Retinal pigment epithelial cell (primary cell): ENCODE measurements at regions not wholly inside any gene's neighbourhood (a gene's known extent, or its start where the extent isn't known, plus 50 kb on each side); places are given as distances from the start of the nearest gene placed in this dataset.

Source experiments
- DNase-seq: peaks from one replicate; pipeline ENCODE4 v3.0.0-alpha.2; 2010; ENCODE audit warnings: low read depth
- H3K4me3 ChIP-seq: 2 replicates; pipeline ENCODE4 v1.5.1; 2011; ENCODE audit warnings: mild to moderate bottlenecking, low read length, control low read depth, moderate library complexity
- TF ChIP-seq, protein P1 (sequence below): conservative IDR thresholded peaks from 2 replicates; pipeline ENCODE4 v1.5.1; 2011; ENCODE audit warnings: low read depth, low read length, control low read depth, inconsistent platforms

DNA sequence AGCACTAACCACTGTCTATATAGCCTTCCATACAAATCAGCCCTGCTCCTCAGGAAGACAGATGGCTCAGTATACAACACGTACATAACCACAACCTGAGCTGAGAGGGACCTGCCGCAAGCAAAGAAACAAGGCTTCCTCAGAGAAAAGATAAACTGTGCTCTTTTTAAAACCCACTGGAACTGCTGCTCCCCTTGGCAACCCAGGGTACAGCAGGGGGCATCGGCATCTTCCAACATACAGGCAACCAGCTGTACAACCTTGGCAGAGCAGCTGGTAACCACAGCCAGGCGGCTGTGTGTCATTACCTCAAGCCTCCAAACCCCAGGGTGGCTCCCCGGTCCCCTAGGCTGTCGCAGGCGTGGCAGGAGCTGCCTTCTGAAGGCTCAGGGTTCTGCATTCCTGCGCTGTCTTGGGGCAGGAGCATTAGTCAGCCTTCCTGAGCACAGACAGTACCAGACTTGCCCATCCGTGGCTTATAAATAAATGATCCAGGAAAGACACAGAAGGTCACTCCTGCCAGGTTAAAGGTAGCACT lies 249.5 kb downstream of the ADGRG6 start:
- TF ChIP-seq, protein P1, sequence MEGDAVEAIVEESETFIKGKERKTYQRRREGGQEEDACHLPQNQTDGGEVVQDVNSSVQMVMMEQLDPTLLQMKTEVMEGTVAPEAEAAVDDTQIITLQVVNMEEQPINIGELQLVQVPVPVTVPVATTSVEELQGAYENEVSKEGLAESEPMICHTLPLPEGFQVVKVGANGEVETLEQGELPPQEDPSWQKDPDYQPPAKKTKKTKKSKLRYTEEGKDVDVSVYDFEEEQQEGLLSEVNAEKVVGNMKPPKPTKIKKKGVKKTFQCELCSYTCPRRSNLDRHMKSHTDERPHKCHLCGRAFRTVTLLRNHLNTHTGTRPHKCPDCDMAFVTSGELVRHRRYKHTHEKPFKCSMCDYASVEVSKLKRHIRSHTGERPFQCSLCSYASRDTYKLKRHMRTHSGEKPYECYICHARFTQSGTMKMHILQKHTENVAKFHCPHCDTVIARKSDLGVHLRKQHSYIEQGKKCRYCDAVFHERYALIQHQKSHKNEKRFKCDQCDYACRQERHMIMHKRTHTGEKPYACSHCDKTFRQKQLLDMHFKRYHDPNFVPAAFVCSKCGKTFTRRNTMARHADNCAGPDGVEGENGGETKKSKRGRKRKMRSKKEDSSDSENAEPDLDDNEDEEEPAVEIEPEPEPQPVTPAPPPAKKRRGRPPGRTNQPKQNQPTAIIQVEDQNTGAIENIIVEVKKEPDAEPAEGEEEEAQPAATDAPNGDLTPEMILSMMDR: peak; percentile 28
- no peak for DNase-seq
- H3K4me3 ChIP-seq: no peak overlapping the region

DNA sequence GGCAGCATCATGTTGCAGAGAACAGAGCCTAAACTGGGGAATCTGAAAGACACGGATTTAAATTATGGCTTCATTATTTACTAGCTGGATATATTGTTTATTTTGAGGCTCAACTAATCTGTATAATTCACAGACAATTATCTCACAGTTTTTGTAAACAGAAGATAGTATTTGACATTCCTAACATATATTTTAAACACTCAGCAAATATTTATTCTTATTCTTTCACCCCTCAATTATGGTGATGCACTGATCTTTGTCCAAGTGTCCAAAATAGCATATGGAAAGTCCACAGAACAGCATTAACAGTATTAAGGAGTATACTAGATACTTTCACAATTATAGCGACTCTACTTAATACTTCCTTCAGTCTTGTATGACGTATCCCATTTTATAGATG lies 257.0 kb downstream of the ADGRG6 start:
- H3K4me3 ChIP-seq: no peak overlapping the region
- TF ChIP-seq, protein P1: no peak
- no peak for DNase-seq

DNA sequence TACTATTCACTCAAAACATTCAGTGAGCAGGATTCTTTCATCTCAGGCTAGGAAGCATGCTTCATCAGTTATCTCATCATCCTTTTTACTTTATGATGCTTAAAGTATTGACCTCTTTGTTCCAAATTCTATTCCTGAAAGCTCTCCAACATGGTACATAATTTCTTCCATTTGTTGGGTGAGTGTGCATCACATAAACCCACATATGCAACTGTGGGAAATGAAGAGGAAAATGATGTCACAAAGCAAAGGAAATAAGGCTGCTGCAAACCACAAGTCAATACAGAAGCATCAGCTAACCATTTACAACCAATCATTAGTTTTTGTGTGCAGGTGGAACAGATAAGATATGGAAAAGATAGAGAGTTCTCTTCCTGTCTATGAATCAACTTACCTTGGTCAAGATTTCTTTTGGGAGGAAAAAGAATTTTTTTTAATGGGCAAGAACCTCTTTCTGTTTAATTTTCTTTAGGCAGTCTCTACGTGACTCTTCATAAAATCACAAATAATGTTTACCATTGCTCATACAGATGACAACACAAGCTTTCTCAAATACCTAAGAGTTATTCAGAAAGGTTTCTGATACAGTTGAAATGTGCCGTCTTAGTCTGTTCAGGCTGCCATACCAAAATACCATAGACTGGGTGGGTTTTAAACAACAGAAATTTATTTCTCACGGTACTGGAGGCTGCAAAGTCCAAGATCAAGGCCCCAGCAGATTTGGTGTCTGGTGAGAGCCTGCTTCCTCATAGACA lies 259.9 kb downstream of the ADGRG6 start:
- DNase-seq: no peak
- TF ChIP-seq, protein P1: no peak
- H3K4me3 ChIP-seq: no peak overlapping the region

DNA sequence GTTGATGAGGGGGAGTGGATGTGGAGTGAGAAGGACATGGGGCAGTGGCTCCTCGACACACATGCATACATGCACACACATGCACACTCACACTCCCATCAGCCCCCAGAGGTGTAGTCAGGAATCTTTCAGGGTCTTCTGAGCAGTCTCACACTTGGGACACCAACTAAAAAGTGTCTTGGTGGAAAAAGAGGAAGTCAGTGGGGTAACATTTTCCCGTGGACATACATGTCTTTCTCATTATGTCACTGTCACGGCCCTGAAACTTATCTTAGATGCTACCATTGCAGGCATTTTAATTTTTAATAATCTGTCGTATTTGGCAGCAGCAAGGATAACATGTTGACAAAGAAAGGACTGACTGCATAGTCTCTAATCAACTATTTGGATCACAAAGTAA lies 261.1 kb downstream of the ADGRG6 start:
- TF ChIP-seq, protein P1: no peak
- DNase-seq: no peak

DNA sequence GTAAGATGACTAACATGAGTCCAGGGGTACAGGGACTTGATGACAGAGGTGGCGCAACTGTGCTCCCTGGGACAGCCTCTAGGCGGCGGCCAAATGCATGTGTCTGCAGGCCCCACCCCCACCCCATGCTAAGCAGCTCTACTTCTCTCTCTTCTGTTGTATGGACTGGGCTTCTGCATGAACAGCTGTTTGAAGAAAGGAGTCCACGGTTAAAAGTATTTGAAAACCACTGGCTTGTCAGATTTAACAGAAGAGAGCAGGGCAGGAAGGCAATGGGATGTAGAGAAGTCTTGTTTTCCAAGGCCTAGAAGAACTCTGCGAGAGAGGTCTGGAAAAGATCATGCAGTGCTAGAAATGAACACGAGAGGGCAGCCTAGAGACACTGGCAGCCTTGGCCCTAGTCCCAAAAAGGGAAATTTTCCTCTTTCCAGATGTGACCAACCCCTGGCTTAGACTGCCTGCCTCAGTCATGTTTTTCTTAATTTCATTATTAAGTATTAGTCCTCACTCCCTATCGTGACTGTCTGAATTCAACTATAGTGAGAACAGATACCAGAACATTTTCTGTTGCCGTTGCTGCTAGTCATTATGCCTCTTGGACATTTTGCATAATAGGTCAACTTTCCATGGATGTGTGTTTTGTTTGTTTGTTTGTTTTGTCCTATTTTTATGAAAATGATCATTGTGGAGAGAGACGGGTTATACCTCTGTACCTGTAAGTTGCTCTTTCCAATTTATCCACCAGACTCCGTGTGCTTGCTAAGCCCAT lies 265.0 kb downstream of the ADGRG6 start:
- TF ChIP-seq, protein P1: peak; percentile 97
- DNase-seq: no peak
- no peak overlapping the region for H3K4me3 ChIP-seq

More for the DNA sequence above, 261.1 kb downstream of the ADGRG6 start:
- no peak overlapping the region for H3K4me3 ChIP-seq

DNA sequence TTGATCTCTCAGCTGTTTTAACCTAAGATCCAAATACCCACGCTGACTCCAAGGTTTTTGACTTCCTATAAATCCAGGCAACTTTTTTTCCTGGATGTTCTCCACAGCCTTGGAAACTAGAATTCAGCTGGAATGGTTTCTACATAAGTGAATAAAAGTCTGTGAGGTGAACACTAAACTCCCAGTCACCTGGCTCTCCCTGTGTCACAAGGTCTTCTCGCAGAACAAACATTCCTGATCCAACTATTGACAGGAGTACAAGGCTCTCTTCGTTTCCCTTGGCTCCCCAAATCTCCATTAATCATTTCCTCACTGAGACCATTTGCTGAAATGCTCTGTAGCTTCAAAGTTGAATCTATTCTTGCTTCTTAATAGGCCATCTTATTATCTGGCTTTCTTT lies 265.7 kb downstream of the ADGRG6 start:
- H3K4me3 ChIP-seq: no peak overlapping the region
- DNase-seq: no peak
- TF ChIP-seq, protein P1: no peak
